Activated CD4-positive, alpha-beta memory T cell treated with anti-CD3 and anti-CD28 coated beads for 36 hours (primary cell): ENCODE measurements at regions not wholly inside any gene's neighbourhood (a gene's known extent, or its start where the extent isn't known, plus 50 kb on each side); places are given as distances from the start of the nearest gene placed in this dataset.
"Not testable (repeated sequence)": the region's sequence is repeated elsewhere in the genome, so short reads cannot be mapped to it uniquely, and the experiment has no call there.

Source experiments
- CTCF ChIA-PET: fragments of 350-600 bp; sonication (Branson Sonifier 250); formaldehyde crosslinking; loops from one replicate; lab custom pipeline; 2021; ENCODE audit warnings: antibody characterized with exemption, inconsistent platforms; lab: Charles Lee
- POLR2A ChIA-PET: fragments of 350-600 bp; sonication (Branson Sonifier 250); formaldehyde crosslinking; loops from one replicate; lab custom pipeline; 2021; ENCODE audit warnings: antibody characterized with exemption; lab: Charles Lee
- DNase-seq: peaks from one replicate; pipeline ENCODE4 v3.0.0-alpha.2; 2020
- H3K27ac Mint-ChIP-seq: one replicate; pipeline ENCODE4 v1.8.0; 2021; ENCODE audit warnings: mixed read lengths
- H3K27me3 Mint-ChIP-seq: one replicate; pipeline ENCODE4 v1.8.0; 2021; ENCODE audit warnings: mixed read lengths
- H3K36me3 Mint-ChIP-seq: one replicate; pipeline ENCODE4 v1.8.0; 2021; ENCODE audit warnings: mixed read lengths
- H3K4me1 Mint-ChIP-seq: one replicate; pipeline ENCODE4 v1.8.0; 2021; ENCODE audit warnings: low read depth, mixed read lengths
- H3K4me3 Mint-ChIP-seq: one replicate; pipeline ENCODE4 v1.8.0; 2021; ENCODE audit warnings: mild to moderate bottlenecking, mixed read lengths
- H3K9me3 Mint-ChIP-seq: one replicate; pipeline ENCODE4 v1.8.0; 2021; ENCODE audit warnings: mixed read lengths
- intact Hi-C: fragments of 100-400 bp; cut with micrococcal nuclease; formaldehyde crosslinking; loops from one replicate; pipeline ENCODE4 v1.15.1; 2023

DNA sequence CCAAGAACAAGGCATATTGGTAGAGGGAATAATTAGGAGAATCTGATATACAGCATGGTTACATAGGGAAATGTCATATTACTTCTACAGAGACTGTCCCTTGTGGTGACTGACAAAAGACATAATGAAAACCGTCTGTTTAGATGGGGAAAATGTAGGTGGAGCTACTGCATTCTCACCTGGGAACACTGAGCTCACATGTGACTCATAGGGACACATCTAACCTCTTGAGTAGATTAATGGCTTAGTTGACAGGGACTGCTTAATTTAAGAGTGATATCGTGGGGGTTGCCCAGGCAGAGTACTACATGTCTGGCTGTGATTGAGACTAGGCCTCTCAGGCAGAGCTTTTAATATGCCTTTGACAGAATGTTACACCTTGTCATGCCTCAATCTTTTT, 235.3 kb upstream of the ZFP64 start:
- intact Hi-C loops: no loop called here
- ChIA-PET POLR2A (no interaction called here), CTCF (no interaction called here)
- Mint-ChIP-seq H3K4me1 (peaks cover 10% of the 10 kb centered on the region), H3K36me3 (no peaks in the 10 kb centered on the region), H3K4me3 (no peak overlapping the region), H3K27me3 (no peaks in the 10 kb centered on the region), H3K27ac (no peak overlapping the region), H3K9me3 (peaks cover 13% of the 10 kb centered on the region)
- DNase-seq: no peak

DNA sequence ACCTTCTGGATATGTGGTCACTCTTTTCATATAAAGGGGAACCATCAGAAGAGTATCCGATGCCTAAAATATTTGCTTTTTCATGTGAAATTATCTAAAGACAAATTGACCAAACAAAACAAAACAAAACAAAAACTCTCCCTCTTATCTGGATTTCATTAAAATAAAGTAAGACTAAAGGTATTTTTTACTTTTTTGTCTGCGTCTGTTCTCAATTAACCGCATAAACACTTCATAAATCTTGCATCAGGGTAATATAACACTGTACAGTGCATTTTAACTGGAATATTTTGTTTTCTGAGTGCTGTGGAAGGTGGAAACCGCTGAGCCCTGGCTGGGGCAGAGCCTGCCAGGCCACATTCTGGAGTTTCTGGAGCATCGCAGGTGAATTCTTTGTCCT, 234.1 kb upstream of the ZFP64 start:
- H3K9me3 Mint-ChIP-seq: peaks cover 9% of the 10 kb centered on the region
- POLR2A ChIA-PET: no interaction called here
- peaks cover 15% of the 10 kb centered on the region for H3K4me1 Mint-ChIP-seq
- H3K27ac Mint-ChIP-seq: no peak overlapping the region
- DNase-seq: no peak
- no peak overlapping the region for H3K4me3 Mint-ChIP-seq
- intact Hi-C loops: no loop called here
- CTCF ChIA-PET: no interaction called here
- H3K27me3 Mint-ChIP-seq: no peaks in the 10 kb centered on the region
- H3K36me3 Mint-ChIP-seq: no peaks in the 10 kb centered on the region

DNA sequence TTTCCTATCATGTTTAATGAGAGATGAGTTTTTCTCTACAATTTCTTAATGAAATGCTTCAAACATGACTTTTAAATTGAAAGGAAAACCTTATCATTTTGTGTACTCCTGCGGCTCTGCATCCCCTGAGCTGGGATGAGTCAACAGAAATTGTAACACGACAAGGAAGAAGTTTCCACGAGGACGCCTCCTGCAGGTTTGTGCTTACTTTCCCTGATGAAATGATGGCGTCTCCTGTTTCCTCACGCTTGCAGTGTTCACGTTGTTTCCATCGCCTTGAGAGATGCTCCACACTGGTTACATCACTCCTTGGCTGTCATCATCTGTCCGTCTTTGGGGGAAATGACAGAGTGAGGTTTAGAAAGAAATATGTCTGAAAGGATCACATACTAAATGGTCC, 233.7 kb upstream of the ZFP64 start:
- CTCF ChIA-PET: no interaction called here
- POLR2A ChIA-PET: no interaction called here
- no peak for DNase-seq
- H3K4me1 Mint-ChIP-seq: peaks cover 19% of the 10 kb centered on the region
- no peaks in the 10 kb centered on the region for H3K36me3 Mint-ChIP-seq
- no peak overlapping the region for H3K27ac Mint-ChIP-seq
- intact Hi-C loops: no loop called here
- no peaks in the 10 kb centered on the region for H3K27me3 Mint-ChIP-seq
- H3K9me3 Mint-ChIP-seq: peaks cover 11% of the 10 kb centered on the region
- no peak overlapping the region for H3K4me3 Mint-ChIP-seq

DNA sequence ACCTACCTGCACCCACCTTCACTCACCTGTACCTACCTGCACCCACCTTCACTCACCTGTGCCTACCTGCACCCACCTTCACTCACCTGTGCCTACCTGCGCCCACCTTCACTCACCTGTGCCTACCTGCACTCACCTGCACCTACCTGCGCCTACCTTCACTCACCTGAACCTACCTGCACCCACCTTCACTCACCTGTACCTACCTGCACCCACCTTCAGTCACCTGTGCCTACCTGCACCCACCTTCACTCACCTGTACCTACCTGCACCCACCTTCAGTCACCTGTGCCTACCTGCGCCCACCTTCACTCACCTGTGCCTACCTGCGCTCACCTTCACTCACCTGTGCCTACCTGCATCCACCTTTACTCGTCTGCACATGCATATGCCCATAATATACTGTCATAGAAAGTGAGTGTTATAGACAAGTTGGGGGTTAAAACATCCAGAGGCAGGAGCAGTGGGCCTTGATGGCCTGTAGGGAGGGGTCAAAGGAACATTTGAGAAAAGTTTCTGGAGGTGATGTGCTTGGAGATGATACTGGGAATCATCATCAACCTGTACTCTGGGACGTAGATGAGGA, 232.9 kb upstream of the ZFP64 start:
- H3K27ac Mint-ChIP-seq: peak overlapping the region; percentile 25
- DNase-seq, H3K36me3 Mint-ChIP-seq, H3K4me3 Mint-ChIP-seq, intact Hi-C loops, CTCF ChIA-PET, POLR2A ChIA-PET, H3K27me3 Mint-ChIP-seq: not testable (repeated sequence)
- peaks cover 15% of the 10 kb centered on the region for H3K9me3 Mint-ChIP-seq
- peaks cover 19% of the 10 kb centered on the region for H3K4me1 Mint-ChIP-seq

DNA sequence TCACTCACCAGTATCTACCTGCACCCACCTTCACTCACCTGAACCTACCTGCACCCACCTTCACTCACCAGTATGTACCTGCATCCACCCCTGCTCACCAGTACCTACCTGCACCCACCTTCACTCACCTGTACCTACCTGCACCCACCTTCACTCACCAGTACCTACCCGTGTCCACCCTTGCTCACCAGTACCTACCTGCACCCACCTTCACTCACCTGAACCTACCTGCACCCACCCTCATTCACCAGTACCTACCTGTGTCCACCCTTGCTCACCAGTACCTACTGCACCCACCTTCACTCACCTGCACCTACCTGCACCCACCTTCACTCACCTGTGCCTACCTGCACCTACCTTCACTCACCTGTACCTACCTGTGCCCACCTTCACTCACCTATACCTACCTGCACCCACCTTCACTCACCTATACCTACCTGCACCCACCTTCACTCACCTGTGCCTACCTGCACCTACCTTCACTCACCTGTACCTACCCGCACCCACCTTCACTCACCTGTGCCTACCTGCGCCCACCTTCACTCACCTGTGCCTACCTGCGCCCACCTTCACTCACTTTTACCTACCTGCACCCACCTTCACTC, 232.1 kb upstream of the ZFP64 start:
- CTCF ChIA-PET, H3K36me3 Mint-ChIP-seq, DNase-seq, intact Hi-C loops, H3K4me3 Mint-ChIP-seq, H3K27ac Mint-ChIP-seq, POLR2A ChIA-PET, H3K27me3 Mint-ChIP-seq: not testable (repeated sequence)
- H3K4me1 Mint-ChIP-seq: peaks cover 19% of the 10 kb centered on the region
- H3K9me3 Mint-ChIP-seq: peaks cover 16% of the 10 kb centered on the region

DNA sequence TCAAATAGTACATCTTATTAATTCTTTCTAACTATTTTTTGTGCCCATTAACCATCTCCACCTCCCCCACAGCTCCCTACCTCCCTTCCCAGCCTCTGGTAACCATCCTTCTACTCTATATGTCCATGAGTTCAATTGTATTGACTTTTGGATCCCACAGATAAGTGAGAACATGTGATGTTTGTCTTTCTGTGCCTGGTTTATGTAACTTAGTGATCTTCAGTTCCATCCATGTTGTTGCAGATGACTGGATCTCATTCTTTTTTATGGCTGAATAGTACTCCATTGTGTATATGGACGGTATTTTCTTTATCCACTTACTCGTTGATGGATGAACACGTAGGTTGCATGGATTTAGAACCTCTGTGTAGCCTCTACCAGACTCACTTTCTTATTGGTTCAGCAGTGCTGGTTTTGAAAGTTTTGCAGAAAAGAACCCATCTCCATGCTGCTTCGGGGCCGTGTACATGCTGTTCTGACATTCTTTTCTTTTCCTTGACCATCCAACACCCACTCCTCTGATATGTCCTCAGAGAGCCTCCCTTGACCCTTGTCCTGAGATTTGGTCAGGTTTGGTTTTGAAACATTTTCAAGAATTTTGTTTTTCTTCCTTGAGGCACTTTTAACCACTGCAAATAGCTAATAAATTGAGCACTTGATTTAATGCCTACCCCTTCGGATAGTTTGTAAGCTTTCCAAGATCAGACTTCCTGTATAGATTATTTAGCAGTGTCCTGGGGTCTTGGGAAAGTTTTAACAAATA, 231.2 kb upstream of the ZFP64 start:
- Mint-ChIP-seq H3K36me3 (peaks cover 7% of the 10 kb centered on the region), H3K27me3 (no peaks in the 10 kb centered on the region), H3K27ac (no peak overlapping the region), H3K4me3 (no peak overlapping the region), H3K9me3 (peaks cover 18% of the 10 kb centered on the region), H3K4me1 (peaks cover 19% of the 10 kb centered on the region)
- intact Hi-C loops: no loop called here
- POLR2A ChIA-PET: no interaction called here
- DNase-seq: no peak
- CTCF ChIA-PET: no interaction called here

GRCh38 chr20:52420805-52421204, 229.2 kb upstream of the ZFP64 start:
- Mint-ChIP-seq H3K9me3 (peaks cover 18% of the 10 kb centered on the region), H3K4me1 (peaks cover 15% of the 10 kb centered on the region), H3K27ac (no peak overlapping the region), H3K36me3 (peaks cover 7% of the 10 kb centered on the region), H3K4me3 (no peak overlapping the region), H3K27me3 (no peaks in the 10 kb centered on the region)
- ChIA-PET POLR2A (no interaction called here), CTCF (no interaction called here)
- DNase-seq: no peak
- intact Hi-C loops: no loop called here

- Mint-ChIP-seq H3K27me3 (no peaks in the 10 kb centered on the region), H3K9me3 (peaks cover 18% of the 10 kb centered on the region), H3K27ac (no peak overlapping the region), H3K4me1 (peaks cover 9% of the 10 kb centered on the region), H3K4me3 (no peak overlapping the region), H3K36me3 (peaks cover 7% of the 10 kb centered on the region)
- DNase-seq: no peak
- ChIA-PET POLR2A (no interaction called here), CTCF (no interaction called here)
- intact Hi-C loops: no loop called here
Observed at GRCh38 chr20:52419205-52419604, 227.6 kb upstream of the ZFP64 start.

DNA sequence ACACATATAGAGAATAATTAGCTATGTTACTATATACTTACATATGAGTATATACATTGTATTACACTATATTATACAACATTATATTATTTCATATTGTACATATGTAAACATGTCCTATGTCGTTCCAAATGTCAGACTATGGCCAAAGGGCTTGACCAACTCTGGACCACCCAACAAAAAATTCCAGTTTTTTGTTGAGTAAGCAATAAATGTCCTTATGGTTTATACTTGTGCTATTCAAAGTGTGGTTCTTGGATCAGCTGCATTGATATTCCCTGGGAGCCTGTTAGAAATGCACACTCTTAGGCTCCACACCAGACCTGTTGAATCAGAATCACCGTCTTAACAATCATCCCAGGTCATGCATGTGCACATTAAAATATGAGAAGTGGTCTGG, 225.4 kb upstream of the ZFP64 start:
- CTCF ChIA-PET: no interaction called here
- H3K4me1 Mint-ChIP-seq: peaks cover 15% of the 10 kb centered on the region
- POLR2A ChIA-PET: no interaction called here

DNA sequence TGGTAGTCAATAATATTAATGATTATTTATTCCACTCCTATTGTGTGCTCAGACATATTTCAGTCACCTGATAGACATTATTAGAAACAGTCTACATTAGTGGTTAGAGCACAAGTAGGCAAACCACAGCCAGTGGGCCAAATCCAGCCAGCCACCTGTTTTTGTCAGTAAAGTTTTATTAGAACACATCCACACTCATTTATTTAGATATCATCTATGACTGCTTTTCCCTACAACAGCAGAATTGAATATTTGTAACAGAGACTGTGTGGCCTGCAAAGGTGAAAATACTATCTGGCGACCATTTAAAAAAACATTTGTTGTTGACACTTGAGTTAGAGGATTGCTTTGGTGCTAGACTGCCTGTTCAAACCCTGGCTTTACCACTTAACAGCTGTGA, 220.0 kb upstream of the ZFP64 start:
- intact Hi-C loops: loop anchor here (5.0 kb wide), 1 partner anchor 666 kb away; no protein-coding TSS in a partner anchor
- no peak overlapping the region for H3K4me3 Mint-ChIP-seq
- POLR2A ChIA-PET: no interaction called here
- peaks cover 50% of the 10 kb centered on the region for H3K4me1 Mint-ChIP-seq
- CTCF ChIA-PET: interaction anchor here (0.6 kb wide), 1 partner anchor 93 kb away, joined by 3 read pairs; no protein-coding TSS in a partner anchor
- H3K9me3 Mint-ChIP-seq: peaks cover 12% of the 10 kb centered on the region
- DNase-seq: no peak
- H3K27me3 Mint-ChIP-seq: no peaks in the 10 kb centered on the region
- no peak overlapping the region for H3K27ac Mint-ChIP-seq
- H3K36me3 Mint-ChIP-seq: peaks cover 9% of the 10 kb centered on the region

More for the DNA sequence above, 225.4 kb upstream of the ZFP64 start:
- Mint-ChIP-seq H3K36me3 (peaks cover 16% of the 10 kb centered on the region), H3K4me3 (no peak overlapping the region), H3K27ac (no peak overlapping the region), H3K9me3 (peaks cover 30% of the 10 kb centered on the region), H3K27me3 (no peaks in the 10 kb centered on the region)
- DNase-seq: no peak
- intact Hi-C loops: no loop called here

- intact Hi-C loops: loop anchor here (5.0 kb wide), 1 partner anchor 667 kb away; no protein-coding TSS in a partner anchor
- H3K27me3 Mint-ChIP-seq: no peaks in the 10 kb centered on the region
- peaks cover 12% of the 10 kb centered on the region for H3K9me3 Mint-ChIP-seq
- H3K36me3 Mint-ChIP-seq: peaks cover 9% of the 10 kb centered on the region
- peak; percentile 42 for DNase-seq
- H3K4me1 Mint-ChIP-seq: peaks cover 58% of the 10 kb centered on the region
- H3K27ac Mint-ChIP-seq: peak overlapping the region; percentile 63
- POLR2A ChIA-PET: no interaction called here
- H3K4me3 Mint-ChIP-seq: peak overlapping the region; percentile 38
- CTCF ChIA-PET: interaction anchor here (0.6 to 1.3 kb wide), 3 partner anchors 84 to 99 kb away, joined by 3 to 5 read pairs (median 3); no protein-coding TSS in a partner anchor
Observed at GRCh38 chr20:52410731-52411234, 219.2 kb upstream of the ZFP64 start.

DNA sequence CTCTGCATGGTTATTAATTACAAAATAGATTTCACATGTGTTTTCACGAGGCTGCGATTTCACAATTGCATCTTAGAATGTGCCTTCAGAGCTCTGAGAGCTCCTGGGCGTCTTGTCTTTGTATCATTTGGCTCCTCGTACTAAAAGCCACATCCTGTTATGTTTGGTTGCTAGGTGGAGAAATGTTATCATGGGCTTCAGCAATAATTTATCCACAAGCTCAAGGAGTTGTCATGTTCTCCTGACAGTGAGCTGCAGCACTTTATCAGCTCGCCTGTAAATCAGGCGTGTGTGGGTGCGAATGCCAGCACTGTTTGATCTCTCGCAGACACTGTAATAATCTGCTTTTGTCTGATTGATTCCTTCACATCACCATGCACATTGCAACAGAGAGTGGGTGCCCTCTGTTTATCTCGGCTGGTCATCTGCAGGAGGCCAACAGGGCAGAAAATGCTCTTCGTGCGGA, 218.6 kb upstream of the ZFP64 start:
- peaks cover 12% of the 10 kb centered on the region for H3K9me3 Mint-ChIP-seq
- intact Hi-C loops: loop anchor here (5.0 kb wide), 1 partner anchor 667 kb away; no protein-coding TSS in a partner anchor
- POLR2A ChIA-PET: no interaction called here
- peak overlapping the region; percentile 63 for H3K27ac Mint-ChIP-seq
- H3K36me3 Mint-ChIP-seq: peaks cover 9% of the 10 kb centered on the region
- no peaks in the 10 kb centered on the region for H3K27me3 Mint-ChIP-seq
- CTCF ChIA-PET: interaction anchor here (1.3 kb wide), 1 partner anchor 84 kb away, joined by 5 read pairs; no protein-coding TSS in a partner anchor
- DNase-seq: peak; percentile 65
- H3K4me1 Mint-ChIP-seq: peaks cover 64% of the 10 kb centered on the region
- H3K4me3 Mint-ChIP-seq: peak overlapping the region; percentile 38
